ENCODE measurements at regions not wholly inside any gene's neighbourhood (a gene's known extent, or its start where the extent isn't known, plus 50 kb on each side); places are given as distances from the start of the nearest gene placed in this dataset.
"Not testable (repeated sequence)": the region's sequence is repeated elsewhere in the genome, so short reads cannot be mapped to it uniquely, and the experiment has no call there.

DNA sequence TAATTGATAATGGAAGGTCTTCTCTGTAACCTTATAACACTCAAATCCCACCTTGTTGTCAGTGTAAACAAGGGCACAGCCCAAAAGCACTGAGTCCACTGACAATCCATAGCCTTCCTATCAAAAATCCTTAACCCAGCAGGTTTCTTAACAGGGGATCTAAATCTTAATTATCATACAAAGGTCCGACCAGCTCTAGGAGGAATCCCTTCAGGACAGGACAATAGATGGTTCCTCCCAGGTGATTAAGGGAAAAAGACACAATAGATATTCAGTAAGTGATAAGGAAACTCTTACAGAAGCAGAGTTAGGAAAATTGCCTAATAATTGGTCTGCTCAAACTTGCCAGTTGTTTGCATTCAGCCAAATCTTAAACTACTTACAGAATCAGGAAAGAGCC, 951.9 kb upstream of the CTNND2 start:
- not testable (repeated sequence) for DNase-seq

DNA sequence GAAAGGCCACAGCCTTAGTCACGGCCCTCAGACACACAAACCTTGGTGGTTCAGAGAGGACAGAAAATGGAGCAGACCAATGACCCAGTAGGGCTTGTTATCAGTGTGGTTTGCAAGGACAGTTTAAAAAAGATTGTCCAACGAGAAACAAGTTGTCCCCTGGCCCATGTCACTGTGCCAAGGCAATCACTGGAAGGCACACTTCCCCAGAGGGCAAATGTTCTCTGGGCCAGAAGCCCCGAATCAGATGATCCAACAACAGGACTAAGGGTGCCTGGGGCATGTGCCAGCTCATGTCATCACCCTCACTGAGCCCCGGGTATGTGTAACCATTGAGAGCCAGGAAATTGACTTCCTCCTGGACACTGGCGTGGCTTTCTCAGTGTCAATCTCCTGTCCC, 950.1 kb upstream of the CTNND2 start:
- no peak for DNase-seq

DNA sequence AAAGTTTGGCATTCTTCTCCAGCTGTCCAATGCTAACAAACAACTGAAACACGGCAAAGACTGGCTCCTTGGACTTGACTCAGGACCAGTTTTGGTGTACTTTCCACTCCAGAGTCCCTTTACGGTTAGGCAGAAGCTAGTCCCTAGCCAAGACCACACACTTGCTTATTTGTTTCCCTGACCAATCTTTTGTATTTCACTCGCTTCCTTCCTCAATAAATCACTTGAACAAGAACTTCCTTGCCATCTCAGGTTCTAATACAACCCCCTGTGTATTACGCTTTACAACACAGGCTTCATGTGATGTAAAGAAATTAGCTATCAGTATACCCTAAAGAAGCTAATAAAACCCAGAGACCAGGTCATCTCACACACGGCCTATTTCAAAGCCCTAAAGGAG, 947.5 kb upstream of the CTNND2 start:
- no peak for DNase-seq

DNA sequence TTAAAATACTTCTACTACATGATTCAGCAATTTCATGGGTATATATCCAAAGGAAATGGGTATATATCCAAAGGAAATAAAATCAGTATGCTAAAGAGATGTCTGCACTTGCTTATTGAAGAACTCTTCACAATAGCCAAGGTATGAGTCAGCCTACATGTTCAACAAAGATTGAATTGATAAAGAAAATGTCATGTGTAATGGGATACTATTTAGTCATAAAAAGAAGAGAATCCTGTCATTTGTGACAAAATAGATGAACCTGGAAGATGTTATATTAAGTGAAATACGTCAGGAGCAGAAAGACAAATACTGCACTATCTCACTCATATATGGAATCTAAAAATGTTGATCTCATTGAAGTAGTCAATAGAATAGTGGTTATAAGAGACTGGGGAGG, 944.5 kb upstream of the CTNND2 start:
- no peak for DNase-seq

DNA sequence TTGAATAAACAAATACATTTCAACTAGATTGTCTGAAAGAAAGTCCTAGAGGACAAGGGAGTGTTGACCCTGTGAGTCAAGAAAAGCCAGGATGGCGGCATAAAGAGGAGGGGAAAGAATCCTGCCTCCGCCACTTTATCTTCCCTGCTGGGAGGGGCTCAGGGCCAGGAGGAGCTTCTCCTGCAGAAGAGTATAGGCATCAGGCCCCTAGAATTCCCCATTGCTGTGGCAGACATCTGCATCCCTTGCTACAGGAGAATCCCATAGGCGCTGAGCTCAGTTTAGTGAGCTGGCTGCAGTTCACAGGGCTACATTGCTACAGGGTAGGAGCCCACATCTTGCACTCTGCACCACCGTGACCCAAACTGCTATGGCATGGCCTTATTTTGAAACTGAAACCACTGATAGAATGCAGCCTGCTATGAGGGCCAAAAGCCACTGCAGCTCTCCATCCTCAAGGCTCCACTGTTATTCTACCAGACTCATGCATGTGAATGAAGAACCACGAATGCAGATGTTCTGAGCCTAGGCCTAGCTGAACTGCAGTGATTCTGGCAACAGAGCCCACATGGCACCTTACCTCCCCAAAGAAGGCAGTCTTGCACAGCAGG, 941.4 kb upstream of the CTNND2 start:
- no peak for DNase-seq

DNA sequence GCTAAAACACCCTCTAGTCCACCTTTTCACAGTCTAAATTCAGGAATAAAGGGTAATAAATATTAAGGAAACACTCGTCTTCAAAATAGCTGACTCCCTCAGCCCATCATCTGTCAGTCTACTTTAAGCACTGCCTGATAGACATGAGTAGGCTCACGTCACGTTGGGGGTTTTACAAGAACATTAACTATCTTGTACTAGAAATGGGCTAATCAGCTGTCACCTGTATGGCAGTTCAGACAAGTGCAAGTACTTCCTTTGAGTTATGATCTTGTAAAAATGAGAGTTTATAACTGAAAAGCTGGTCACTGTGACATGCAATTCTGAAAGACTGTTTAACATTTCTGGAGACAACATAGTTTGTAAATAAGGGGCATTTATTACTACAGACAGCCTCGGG, 936.7 kb upstream of the CTNND2 start:
- DNase-seq, result no peak

DNA sequence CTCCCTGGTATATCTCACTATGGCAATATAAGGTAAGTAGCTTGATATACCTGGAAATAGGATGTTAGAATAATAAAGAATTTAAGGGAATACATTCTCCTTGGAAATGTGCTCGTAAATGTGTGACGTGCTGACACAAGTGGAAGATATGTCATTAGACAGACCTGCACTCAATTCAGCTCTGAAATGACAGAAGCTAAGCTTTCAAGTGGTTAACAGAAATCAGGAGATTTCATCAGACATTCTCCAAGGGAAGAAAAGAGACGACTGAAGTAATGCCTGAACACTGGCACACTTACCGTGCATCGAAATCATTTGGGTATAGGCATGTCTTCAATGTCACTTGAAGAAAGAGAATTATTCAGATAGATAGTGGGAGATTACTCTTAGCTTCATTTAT, 933.3 kb upstream of the CTNND2 start:
- DNase-seq, result no peak

DNA sequence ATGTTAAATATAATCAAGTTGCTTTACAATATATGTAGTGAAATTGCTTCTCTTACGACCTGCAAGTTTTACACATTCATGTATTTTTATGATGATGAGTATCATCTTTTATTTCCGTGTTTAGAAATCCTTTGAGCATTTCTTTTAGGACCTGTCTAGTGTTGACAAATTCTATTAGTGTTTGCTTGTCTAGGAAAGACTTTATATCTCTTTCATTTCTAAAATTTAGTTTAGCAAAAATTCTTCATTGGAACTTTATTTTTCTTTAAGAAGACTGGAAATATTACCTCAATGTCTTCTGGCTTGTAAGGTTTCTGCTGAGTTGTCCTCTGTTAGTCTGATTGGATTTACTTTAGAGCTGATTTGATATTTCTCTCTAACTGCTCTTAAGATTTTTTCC, 920.9 kb upstream of the CTNND2 start:
- DNase-seq, result no peak

DNA sequence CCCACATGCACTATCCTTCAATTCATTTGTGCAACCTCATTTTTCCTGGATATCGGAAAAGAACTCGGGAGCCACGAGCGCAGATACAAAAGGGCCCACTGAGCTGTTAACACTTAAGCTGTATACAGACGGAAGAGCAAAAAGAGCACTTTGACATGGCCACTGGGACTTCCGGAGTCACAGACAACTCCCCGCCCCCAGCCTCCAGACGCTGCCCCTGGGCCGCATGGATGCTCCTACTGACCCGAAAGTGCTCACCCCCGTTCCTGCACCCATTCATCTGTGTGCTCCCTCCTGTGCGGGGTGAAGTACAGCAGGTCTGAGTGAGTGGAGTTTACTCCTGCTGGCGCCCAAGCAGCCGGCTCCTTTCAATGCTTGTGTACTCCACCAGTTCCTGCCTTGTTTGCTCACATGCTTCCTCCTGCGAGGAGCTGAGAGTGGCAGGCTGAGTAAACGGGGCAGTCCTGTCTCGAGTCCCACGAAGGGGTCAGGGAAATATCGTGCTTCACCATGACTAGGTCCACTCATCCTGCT, 901.0 kb upstream of the CTNND2 start:
- DNase-seq, result no peak

DNA sequence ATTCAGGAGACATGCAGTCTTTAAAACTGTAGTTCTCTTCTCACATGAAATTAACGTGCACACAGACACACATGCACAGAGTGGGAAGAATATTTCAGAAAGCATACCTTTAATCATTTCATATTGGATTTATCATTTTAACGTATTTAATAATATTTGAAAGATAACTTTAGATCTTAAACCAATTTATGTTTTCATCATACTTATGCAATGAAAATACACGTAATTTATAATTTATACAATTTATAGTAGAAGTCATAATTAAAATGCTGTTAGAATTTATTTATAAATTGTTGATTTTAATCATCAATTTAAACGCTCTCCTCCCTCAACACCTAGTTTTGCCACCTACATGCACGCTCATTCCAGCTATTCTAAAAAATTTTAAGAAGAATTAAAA, 894.9 kb upstream of the CTNND2 start:
- no peak for DNase-seq

DNA sequence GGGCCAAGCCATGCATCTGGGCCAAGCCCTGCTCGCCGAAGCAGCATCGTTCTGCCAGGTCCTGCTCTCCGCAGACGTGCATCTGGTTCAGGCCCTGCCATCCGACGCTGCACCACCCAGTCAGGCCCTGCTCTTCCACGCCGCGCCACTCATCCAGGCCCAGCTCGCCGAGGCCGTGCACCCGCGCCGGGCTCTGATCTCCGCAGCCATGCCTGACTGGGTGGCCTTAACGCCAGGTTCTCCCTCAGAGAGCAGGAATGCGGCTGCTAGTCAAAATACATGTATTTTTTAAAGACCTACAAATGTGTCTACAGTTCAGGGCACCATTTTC, 891.1 kb upstream of the CTNND2 start:
- DNase-seq, result no peak

DNA sequence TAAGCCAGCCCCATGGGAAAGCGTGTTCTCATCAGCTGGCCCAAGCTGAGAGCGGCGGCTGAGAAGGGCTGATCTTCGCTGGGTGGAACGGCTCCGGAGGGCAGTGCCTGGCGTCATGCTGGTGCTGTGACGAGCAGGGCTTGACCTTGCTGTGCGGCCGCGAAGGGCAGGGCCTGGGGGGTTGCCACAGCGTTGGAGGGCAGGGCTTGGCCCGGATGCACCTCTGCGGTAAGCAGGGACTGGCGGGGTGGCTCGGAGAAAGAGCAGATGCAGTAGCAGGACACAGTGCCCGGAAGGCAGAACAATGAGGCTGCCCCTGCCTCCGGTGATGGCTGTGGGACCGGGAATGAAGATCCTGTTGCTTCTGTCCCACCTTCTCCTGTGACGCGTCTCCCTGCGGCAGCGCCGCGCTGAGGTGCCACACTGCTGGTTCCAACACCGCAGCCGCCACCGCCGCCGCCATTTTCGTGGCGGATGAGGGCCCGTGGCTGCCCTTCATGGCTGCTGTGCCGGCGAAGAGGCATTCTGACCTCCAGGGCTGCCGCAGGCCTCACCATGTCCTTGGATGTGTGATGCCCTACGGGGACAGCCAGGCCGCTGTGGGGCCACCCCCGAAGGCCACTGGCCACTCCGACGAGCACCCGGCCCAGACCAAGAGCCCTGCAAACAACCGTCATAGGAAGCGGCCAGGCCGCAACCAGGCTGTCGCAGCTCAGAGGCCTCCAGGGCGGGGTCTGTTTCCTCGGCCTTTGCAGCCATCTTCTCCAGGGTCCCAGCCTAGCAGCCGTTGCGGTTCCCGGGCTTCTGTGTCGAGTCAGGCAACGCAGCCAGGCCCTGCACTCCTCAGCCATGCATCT, 890.5 kb upstream of the CTNND2 start:
- DNase-seq, result no peak

DNA sequence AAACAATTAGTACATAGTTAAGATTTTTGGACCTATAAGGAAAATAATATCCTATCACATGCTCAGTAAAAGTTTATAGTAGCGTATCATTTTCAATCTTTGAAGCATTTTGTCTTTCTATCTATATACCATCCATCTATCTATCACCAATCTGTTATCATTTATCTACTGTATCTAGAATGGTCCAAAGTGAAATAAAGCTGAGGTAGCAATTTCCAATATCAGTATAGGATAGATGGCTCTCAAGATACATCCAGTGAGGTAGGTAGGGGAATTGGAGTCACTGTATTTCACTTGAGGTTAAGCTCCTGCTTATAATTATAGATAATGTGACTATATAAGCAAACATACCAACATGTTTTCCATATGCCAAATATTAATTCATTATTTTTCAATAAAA, 889.1 kb upstream of the CTNND2 start:
- no peak for DNase-seq

DNA sequence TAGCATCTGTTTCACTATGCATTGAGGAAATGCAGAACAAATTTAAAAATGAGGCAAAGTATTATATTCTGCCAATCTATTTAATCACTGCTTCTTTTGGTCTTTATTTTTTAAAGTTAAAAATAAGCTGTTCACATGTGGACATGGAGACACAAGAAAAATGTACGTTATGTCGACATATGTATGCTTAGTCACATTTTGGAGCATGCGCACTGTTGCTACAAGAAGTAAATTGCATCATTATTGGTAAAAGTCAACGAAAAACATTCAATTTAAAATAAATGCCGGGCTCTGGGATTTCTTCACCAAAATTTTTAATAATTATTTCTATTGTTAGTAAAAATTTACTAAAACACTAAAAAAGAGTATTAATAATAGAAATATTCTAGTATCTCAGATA, 876.3 kb upstream of the CTNND2 start:
- no peak for DNase-seq

DNA sequence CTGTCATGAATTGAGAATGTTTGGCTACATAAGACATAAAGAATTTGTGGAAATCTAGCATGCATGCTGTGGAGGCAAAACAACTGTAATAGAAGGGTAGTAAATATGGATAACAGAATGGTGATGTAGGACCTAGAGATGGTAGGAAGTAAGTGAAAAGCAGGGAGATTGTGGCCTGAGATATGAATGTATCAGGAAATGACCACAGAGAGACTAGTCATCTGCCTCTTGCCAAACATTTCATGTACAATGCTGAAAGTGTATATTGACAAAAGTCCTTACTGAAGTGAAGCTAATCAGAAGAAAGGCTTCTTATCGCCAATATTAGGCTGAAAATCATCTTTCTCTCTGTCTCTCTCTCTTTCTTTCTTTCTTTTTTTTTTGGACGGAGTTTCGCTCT, 873.1 kb upstream of the CTNND2 start:
- no peak for DNase-seq

DNA sequence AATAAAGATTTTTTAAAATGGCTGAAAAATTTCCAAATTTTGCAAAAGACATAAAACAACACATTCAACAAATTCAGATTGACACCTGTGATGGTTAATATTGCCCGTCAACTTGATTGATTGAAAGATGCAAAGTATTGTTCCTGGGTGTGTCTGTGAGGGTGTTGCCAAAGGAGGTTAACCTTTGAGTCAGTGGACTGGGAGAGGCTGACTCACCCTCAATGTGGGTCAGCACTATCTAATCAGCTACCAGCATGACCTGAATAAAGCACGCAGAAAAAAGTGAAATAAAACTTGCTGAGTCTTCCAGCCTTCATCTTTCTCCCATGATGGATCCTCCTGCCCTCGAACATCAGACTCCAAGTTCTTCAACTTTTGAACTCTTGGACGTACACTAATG, 868.0 kb upstream of the CTNND2 start:
- DNase-seq, result no peak

DNA sequence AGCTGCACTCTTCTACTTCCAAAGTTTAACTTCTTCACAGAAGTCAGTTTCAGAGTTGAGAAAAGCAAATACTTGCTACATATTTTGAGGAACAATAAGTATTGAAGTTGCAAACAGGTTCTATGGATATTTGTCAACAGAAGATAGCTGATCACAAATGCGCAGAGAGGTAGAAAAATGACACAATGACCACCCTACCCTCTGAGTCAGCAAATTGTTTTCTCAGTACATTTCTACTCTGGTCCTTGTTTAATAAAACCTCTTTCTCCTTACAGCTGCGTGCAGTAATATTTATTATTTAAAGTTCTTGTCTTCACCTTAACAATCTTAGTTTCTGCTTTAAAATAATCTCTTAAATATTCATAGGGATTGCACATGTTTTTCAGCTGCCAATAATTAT, 855.1 kb upstream of the CTNND2 start:
- no peak for DNase-seq

DNA sequence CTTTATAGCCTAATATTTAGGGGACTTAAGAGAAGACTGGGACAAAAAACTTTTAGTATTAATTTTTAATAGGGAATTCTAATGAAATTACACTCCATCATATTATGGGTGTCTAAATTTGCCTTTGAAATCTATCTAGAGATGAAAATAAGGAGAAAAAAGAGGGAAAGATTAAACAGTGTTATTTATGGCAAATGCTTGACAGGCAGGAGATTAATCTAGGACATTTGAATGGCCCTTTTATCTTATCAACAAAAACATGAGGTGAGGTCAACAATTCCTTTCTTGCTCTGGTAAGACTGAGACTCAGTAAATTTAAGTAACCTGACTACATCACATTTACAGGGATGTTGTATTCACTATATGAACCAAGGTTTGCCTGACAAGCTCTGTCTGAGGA, 852.8 kb upstream of the CTNND2 start:
- DNase-seq, result no peak

DNA sequence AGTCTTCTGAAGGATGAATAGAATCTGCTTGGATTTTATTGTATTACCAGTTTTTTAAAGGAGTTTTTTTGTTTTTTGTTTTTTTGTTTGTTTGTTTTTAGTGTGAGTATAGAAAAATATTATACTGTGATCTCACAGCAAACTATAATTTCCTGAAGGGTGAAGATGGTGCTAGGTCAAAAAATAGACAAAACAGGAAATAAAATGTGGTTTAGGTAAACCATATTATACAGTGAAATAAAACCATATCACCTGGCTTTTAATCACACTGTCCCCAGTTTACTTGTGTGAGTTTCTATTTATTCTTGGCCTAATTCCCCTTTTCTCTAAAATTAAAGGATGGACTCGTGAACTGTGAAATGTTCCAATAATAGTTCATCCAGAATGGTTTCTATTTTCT, 841.3 kb upstream of the CTNND2 start:
- no peak for DNase-seq

DNA sequence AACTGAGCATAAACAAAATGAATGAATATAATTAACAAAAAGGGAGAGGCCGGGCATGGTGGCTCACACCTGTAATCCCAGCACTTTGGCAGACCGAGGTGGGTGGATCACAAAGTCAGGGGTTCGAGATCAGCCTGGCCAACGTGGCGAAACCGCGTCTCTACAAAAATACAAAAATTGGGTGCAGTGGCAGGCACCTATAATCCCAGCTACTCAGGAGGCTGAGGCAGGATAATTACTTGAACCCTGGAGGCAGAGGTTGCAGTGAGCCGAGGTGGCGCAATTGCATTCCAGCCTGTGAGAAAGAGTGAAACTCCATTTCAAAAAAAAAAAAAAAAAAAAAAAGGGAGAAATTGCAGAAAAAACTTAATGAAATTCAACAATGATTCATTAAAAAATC, 839.3 kb upstream of the CTNND2 start:
- no peak for DNase-seq

DNA sequence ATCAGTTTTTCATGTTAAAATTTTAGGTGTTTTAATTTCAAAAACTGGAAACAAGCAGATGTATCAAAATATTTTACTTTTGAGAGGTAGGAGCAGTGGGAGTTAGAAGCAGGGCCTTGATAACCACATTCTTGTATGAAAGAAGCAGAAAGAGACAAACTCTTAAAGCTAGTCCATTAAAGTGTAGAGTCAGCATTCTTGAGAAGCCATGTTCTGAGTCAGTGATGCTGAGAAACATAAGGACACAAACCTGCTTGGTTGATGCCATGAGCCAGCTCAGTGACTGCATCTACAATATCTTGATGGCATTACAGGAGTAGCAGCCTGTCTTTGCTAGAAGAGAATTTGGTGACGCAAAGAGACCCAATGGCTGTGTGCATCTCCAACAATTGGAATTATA, 826.1 kb upstream of the CTNND2 start:
- DNase-seq, result no peak

DNA sequence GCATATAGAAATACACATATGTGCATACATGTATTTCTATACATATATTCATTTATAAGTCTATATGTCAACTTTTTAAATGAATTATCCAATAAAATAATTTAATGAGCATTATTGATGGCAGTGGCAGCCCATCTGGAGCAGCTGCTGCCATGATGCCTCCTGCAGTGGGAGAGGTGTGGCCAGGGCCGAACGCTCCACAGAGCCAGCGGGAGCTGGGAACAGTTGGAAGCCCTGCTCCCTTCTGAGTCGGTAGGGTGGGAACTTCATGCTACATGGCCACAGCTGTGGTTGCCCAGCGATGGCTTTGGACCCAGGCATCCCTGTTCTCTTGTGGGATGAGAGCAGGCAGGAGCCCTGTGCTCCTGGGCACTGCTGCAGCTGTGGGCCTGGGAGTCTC, 812.4 kb upstream of the CTNND2 start:
- DNase-seq, result no peak

DNA sequence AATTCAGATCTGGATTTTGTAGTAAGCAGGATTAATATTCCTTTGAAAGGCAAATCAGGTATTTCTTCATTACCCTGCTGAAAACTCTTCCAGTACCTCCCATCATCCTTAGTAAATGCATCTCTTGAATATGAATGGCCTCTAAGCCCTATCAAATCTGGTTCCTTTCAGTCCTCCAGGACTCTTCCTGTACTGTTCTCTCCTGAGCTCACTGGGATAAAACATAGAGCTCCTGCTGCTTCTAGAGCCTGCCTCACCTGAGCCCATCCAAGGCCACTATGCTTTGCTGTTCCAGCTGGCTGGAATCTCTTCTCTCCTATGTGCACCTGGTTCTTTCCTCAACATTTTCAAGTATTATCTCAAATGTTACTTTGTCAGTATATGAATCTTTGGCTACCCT, 803.3 kb upstream of the CTNND2 start:
- DNase-seq, result no peak

DNA sequence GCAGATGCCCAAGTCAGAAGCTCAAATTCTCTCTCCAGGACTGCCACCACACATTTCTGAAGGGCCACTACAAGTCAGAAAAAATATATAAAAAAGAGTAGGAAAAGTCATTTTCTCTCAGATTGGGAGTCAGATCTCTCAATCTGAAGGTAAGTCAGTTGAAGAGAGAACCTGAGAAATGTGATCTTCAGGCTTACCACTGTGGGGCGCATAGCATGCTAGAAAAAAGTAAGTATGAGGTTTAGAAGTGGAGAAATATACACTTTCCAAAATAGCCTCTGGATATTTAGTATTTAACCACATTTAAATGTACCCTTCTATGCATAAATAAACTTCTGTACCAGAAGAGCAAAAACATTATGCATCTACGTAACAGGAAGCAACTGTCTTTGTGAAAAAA, 800.7 kb upstream of the CTNND2 start:
- DNase-seq, result no peak

DNA sequence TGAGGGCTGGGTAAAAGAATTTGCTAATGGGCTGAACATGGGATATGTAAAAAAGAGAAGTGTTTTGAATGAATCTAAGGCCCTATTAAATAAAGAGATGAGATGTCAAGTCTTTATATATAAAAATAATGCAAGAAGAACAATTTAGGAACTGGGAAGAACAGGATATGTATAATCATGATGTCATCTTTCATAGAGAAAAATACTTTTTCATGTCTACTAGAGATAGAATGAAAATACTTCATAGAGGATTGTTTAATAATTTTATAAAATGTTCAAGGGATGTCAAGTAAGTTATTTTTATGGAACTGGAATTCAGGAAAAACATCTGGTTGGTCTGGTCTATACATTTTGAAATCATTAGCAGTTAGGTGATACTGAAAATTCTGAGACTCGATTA, 799.0 kb upstream of the CTNND2 start:
- no peak for DNase-seq
